T-helper 1 cell treated with Interleukin-12 subunit alpha and Interleukin-12 subunit beta and Interleukin-4 antibody, amounts not matched to agents 30 μg/mL and 1 μg/mL, for 36 hours (primary cell): ENCODE measurements at regions not wholly inside any gene's neighbourhood (a gene's known extent, or its start where the extent isn't known, plus 50 kb on each side); places are given as distances from the start of the nearest gene placed in this dataset.

ENCODE experiments used
- H3K27ac Mint-ChIP-seq: one replicate; pipeline ENCODE4 v1.8.0; 2021; ENCODE audit warnings: mild to moderate bottlenecking, mixed read lengths
- H3K27me3 Mint-ChIP-seq: one replicate; pipeline ENCODE4 v1.8.0; 2021; ENCODE audit warnings: low read depth, mixed read lengths
- H3K36me3 Mint-ChIP-seq: one replicate; pipeline ENCODE4 v1.8.0; 2021; ENCODE audit warnings: low read depth, mixed read lengths
- H3K4me1 Mint-ChIP-seq: one replicate; pipeline ENCODE4 v1.8.0; 2021; ENCODE audit warnings: low read depth, mixed read lengths
- H3K4me3 Mint-ChIP-seq: one replicate; pipeline ENCODE4 v1.8.0; 2021; ENCODE audit warnings: mild to moderate bottlenecking, moderate library complexity, mixed read lengths
- H3K9me3 Mint-ChIP-seq: one replicate; pipeline ENCODE4 v1.8.0; 2021; ENCODE audit warnings: mixed read lengths

DNA sequence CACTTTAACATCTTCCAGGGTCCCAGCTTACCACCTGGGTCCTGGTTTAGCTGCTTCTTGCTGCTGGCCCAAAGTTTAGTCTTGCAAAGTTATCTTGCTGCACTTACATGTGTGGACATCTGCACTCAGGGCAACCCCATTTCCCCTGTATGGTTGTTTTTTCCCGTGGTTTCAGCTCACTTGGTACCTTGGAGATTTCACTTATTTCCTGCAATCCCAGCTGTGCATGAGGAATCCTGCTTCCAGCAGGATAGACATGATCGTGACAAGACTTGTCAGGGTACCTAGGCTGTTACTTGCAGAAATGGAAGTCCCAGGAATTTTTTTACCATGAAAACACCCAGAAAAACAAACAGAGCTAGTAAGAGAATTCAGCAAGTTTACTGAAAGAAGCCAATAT lies 95.9 kb upstream of the LEP start:
- H3K9me3 Mint-ChIP-seq: no peaks in the 10 kb centered on the region
- H3K4me3 Mint-ChIP-seq: no peak overlapping the region
- no peaks in the 10 kb centered on the region for H3K4me1 Mint-ChIP-seq
- no peaks in the 10 kb centered on the region for H3K36me3 Mint-ChIP-seq
- peaks cover 58% of the 10 kb centered on the region for H3K27me3 Mint-ChIP-seq
- H3K27ac Mint-ChIP-seq: no peak overlapping the region

GRCh38 chr7:128146052-128146451 lies 95.0 kb upstream of the LEP start:
- H3K27ac Mint-ChIP-seq: no peak overlapping the region

GRCh38 chr7:128148676-128149075 lies 92.4 kb upstream of the LEP start:
- no peaks in the 10 kb centered on the region for H3K9me3 Mint-ChIP-seq
- H3K27ac Mint-ChIP-seq: no peak overlapping the region
- H3K36me3 Mint-ChIP-seq: no peaks in the 10 kb centered on the region
- no peak overlapping the region for H3K4me3 Mint-ChIP-seq
- no peaks in the 10 kb centered on the region for H3K4me1 Mint-ChIP-seq
- peaks cover 50% of the 10 kb centered on the region for H3K27me3 Mint-ChIP-seq

More at GRCh38 chr7:128146052-128146451, 95.0 kb upstream of the LEP start:
- H3K27me3 Mint-ChIP-seq: peaks cover 58% of the 10 kb centered on the region
- no peaks in the 10 kb centered on the region for H3K36me3 Mint-ChIP-seq
- H3K4me1 Mint-ChIP-seq: no peaks in the 10 kb centered on the region
- H3K9me3 Mint-ChIP-seq: no peaks in the 10 kb centered on the region
- no peak overlapping the region for H3K4me3 Mint-ChIP-seq

GRCh38 chr7:128150223-128150865 lies 90.7 kb upstream of the LEP start:
- Mint-ChIP-seq H3K4me1 (no peaks in the 10 kb centered on the region), H3K9me3 (no peaks in the 10 kb centered on the region), H3K27ac (no peak overlapping the region), H3K27me3 (peaks cover 40% of the 10 kb centered on the region), H3K4me3 (no peak overlapping the region), H3K36me3 (no peaks in the 10 kb centered on the region)

- Mint-ChIP-seq H3K27ac (no peak overlapping the region), H3K27me3 (peaks cover 33% of the 10 kb centered on the region), H3K4me3 (no peak overlapping the region), H3K4me1 (no peaks in the 10 kb centered on the region), H3K36me3 (no peaks in the 10 kb centered on the region), H3K9me3 (no peaks in the 10 kb centered on the region)
Observed at GRCh38 chr7:128151635-128152034, 89.4 kb upstream of the LEP start.

- no peaks in the 10 kb centered on the region for H3K9me3 Mint-ChIP-seq
- H3K27me3 Mint-ChIP-seq: peaks cover 31% of the 10 kb centered on the region
- H3K36me3 Mint-ChIP-seq: no peaks in the 10 kb centered on the region
- H3K27ac Mint-ChIP-seq: no peak overlapping the region
- H3K4me3 Mint-ChIP-seq: no peak overlapping the region
- H3K4me1 Mint-ChIP-seq: no peaks in the 10 kb centered on the region
Observed at GRCh38 chr7:128152721-128153120, 88.4 kb upstream of the LEP start.

DNA sequence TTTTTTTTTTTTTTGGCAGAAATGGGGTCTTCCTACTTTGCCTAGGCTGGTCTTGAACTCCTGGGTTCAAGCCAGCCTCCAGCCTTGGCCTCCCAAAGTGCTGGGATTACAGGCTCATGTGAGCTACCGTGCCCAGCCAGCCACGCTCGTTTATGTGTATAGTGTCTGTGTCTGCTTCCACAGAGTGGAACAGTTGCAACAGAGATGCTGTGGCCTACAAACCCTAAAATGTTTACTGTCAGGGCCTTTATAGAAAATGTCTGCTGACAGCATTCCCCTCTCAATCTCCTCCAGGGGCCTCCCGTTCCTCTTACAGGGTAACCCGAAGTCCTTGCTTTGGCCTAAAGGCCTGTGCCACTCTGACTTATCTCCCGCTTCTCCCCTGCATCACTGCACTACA lies 87.6 kb upstream of the LEP start:
- Mint-ChIP-seq H3K36me3 (no peaks in the 10 kb centered on the region), H3K27ac (no peak overlapping the region), H3K27me3 (peaks cover 33% of the 10 kb centered on the region), H3K9me3 (no peaks in the 10 kb centered on the region), H3K4me3 (no peak overlapping the region), H3K4me1 (no peaks in the 10 kb centered on the region)

- peaks cover 29% of the 10 kb centered on the region for H3K27me3 Mint-ChIP-seq
- no peaks in the 10 kb centered on the region for H3K36me3 Mint-ChIP-seq
- no peaks in the 10 kb centered on the region for H3K4me1 Mint-ChIP-seq
- H3K4me3 Mint-ChIP-seq: no peak overlapping the region
- no peaks in the 10 kb centered on the region for H3K9me3 Mint-ChIP-seq
- no peak overlapping the region for H3K27ac Mint-ChIP-seq
Observed at GRCh38 chr7:128154504-128154903, 86.6 kb upstream of the LEP start.

DNA sequence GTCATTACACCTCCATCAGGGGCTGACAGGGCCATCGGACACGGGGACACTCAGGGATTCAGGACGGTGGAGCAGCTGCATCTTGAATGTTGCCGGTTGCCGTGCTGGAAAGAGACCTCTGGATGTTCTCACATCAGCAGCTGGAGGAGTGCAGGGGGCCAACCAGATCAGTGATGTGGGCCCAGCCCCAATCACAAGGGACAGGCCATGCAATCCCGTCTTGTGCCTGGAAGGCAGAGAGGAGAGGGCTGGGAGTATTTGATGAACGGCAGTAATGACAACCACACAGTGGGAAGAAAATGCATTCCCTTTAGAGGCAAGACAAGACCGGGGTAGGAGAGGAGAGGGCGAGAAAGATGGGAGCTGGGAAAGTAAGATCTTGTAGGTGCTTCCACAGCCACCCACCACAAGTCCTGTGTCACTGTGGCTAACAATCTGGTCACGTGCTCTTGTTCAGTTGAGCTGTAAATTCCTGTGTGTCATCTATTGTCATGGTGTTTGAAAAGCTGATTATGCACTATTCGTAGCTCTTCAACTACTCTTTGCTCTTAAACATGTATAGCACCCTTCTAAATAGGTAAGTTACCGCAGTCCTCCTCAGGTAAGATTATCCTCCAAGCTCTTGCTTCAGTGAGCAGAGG lies 85.9 kb upstream of the LEP start:
- H3K36me3 Mint-ChIP-seq: no peaks in the 10 kb centered on the region

GRCh38 chr7:128157906-128158305 lies 83.2 kb upstream of the LEP start:
- Mint-ChIP-seq H3K9me3 (no peaks in the 10 kb centered on the region), H3K27me3 (peaks cover 50% of the 10 kb centered on the region), H3K4me3 (no peak overlapping the region), H3K36me3 (no peaks in the 10 kb centered on the region), H3K27ac (no peak overlapping the region), H3K4me1 (no peaks in the 10 kb centered on the region)

More for the DNA sequence above, 85.9 kb upstream of the LEP start:
- H3K27ac Mint-ChIP-seq: no peak overlapping the region
- H3K4me3 Mint-ChIP-seq: no peak overlapping the region
- H3K27me3 Mint-ChIP-seq: peaks cover 35% of the 10 kb centered on the region
- H3K4me1 Mint-ChIP-seq: no peaks in the 10 kb centered on the region
- no peaks in the 10 kb centered on the region for H3K9me3 Mint-ChIP-seq

- Mint-ChIP-seq H3K27ac (no peak overlapping the region), H3K4me3 (no peak overlapping the region), H3K27me3 (peaks cover 53% of the 10 kb centered on the region), H3K9me3 (no peaks in the 10 kb centered on the region), H3K36me3 (no peaks in the 10 kb centered on the region), H3K4me1 (no peaks in the 10 kb centered on the region)
Observed at GRCh38 chr7:128158370-128158769, 82.7 kb upstream of the LEP start.

- Mint-ChIP-seq H3K4me3 (no peak overlapping the region), H3K27ac (no peak overlapping the region), H3K27me3 (peaks cover 54% of the 10 kb centered on the region), H3K4me1 (no peaks in the 10 kb centered on the region), H3K36me3 (peaks cover 3% of the 10 kb centered on the region), H3K9me3 (no peaks in the 10 kb centered on the region)
Observed at GRCh38 chr7:128160296-128160695, 80.8 kb upstream of the LEP start.

DNA sequence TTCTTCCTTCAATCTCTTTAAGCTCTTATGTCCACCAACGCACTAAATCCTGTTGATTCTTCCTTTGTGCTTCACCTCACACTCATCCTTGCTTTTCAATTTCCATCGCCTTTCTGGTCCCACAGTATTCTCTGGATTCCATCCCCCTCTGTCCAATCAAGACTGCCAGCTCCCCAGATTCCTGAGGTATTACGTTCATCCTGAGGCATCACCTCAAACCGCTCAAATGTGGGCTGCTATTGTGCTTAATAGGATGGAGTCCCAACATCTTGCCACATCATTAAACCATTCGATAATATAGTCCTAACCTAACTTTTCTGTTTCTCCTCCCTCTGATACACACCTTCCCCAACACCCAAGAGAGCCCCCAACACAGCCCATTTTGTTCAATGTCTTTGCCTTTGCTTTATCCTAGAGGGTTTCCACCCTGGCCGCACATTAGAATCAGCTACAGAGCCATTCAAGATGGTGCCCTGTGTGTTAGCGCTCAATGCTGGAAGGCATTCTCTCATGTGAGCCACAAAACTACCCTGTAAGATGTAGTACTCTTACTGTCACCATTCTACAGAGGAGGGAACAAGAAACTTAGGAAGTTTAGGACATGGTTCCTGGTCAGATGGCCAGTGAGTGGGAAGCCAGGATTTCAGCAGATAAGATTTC lies 79.5 kb upstream of the LEP start:
- peaks cover 66% of the 10 kb centered on the region for H3K27me3 Mint-ChIP-seq
- H3K36me3 Mint-ChIP-seq: peaks cover 4% of the 10 kb centered on the region
- H3K27ac Mint-ChIP-seq: no peak overlapping the region
- H3K4me3 Mint-ChIP-seq: no peak overlapping the region
- no peaks in the 10 kb centered on the region for H3K9me3 Mint-ChIP-seq
- H3K4me1 Mint-ChIP-seq: peaks cover under 1% of the 10 kb centered on the region

GRCh38 chr7:128162666-128163065 lies 78.4 kb upstream of the LEP start:
- H3K36me3 Mint-ChIP-seq: peaks cover 4% of the 10 kb centered on the region
- peaks cover 66% of the 10 kb centered on the region for H3K27me3 Mint-ChIP-seq
- peaks cover 2% of the 10 kb centered on the region for H3K4me1 Mint-ChIP-seq
- H3K27ac Mint-ChIP-seq: no peak overlapping the region
- no peaks in the 10 kb centered on the region for H3K9me3 Mint-ChIP-seq
- H3K4me3 Mint-ChIP-seq: no peak overlapping the region

GRCh38 chr7:128163473-128163872 lies 77.6 kb upstream of the LEP start:
- Mint-ChIP-seq H3K4me3 (no peak overlapping the region), H3K27me3 (peaks cover 63% of the 10 kb centered on the region), H3K27ac (no peak overlapping the region), H3K4me1 (peaks cover 3% of the 10 kb centered on the region), H3K36me3 (peaks cover 4% of the 10 kb centered on the region), H3K9me3 (no peaks in the 10 kb centered on the region)
